ENCODE measurements at regions not wholly inside any gene's neighbourhood (a gene's known extent, or its start where the extent isn't known, plus 50 kb on each side); places are given as distances from the start of the nearest gene placed in this dataset.

GRCh38 chr17:36682773-36683172 lies 81.4 kb downstream of the MRM1 start:
- Histone ChIP-seq H3K9ac (ENCODE audit: insufficient read depth, low read length, poor library complexity, severe bottlenecking) (no peak overlapping the region), H4K20me1 (ENCODE audit: insufficient read depth, low read length) (no peaks in the 10 kb centered on the region), H3K9me3 (replicated peaks in 1 of 2; ENCODE audit: control insufficient read depth in 1 of 2, insufficient read depth in 1 of 2, low read length in 2 of 2) (no peaks in the 10 kb centered on the region), H3K79me2 (ENCODE audit: insufficient read depth, low read length) (no peaks in the 10 kb centered on the region), H2AFZ (ENCODE audit: insufficient read depth, low read depth, low read length, poor library complexity, severe bottlenecking) (no peak overlapping the region), H3K27me3 (ENCODE audit: control insufficient read depth in 2 of 2, insufficient read depth in 2 of 2, low read length in 2 of 2) (no peaks in the 10 kb centered on the region), H3K36me3 (replicated peaks in 1 of 2; ENCODE audit: control insufficient read depth in 1 of 2, insufficient read depth in 2 of 2, low read length in 2 of 2) (no peaks in the 10 kb centered on the region), H3K4me3 (replicated peaks in 1 of 3; ENCODE audit: low read depth in 2 of 3, low read length in 3 of 3) (no peak overlapping the region), H3K27ac (ENCODE audit: low read depth in 1 of 2, low read length in 2 of 2) (no peak overlapping the region), H3K4me2 (replicated peaks; ENCODE audit: extremely low read depth, low read length, poor library complexity, severe bottlenecking) (no peak overlapping the region), H3K4me1 (ENCODE audit: control insufficient read depth in 1 of 2, insufficient read depth in 2 of 2, low read length in 2 of 2) (no peaks in the 10 kb centered on the region)
- WGBS (ENCODE audit: insufficient coverage) = 45% methylated on average over 2 of the region's 7 CpGs
- Mint-ChIP-seq H3K36me3 (no peaks in the 10 kb centered on the region), H3K27me3 (ENCODE audit: low read depth in 3 of 3) (peaks cover 4 to 21% (median 5%) of the 10 kb centered on the region in 3 donors), H3K4me1 (no peaks in the 10 kb centered on the region), H3K9me3 (no peaks in the 10 kb centered on the region), H3K4me3 (no peak overlapping the region), H3K27ac (no peak overlapping the region)
- no peak for DNase-seq
- TF ChIP-seq CTCF (IDR thresholded peaks at IDR 0.05) = no peak
- intact Hi-C loops (cut with micrococcal nuclease) = no loop called here

- H3K9me3 ChIP-seq (replicated peaks in 1 of 2; ENCODE audit: control insufficient read depth in 1 of 2, insufficient read depth in 1 of 2, low read length in 2 of 2) = no peaks in the 10 kb centered on the region
- no peak overlapping the region for H3K4me3 Mint-ChIP-seq
- no peaks in the 10 kb centered on the region for H3K36me3 Mint-ChIP-seq
- no peak overlapping the region for H3K27ac ChIP-seq (ENCODE audit: low read depth in 1 of 2, low read length in 2 of 2)
- H2AFZ ChIP-seq (ENCODE audit: insufficient read depth, low read depth, low read length, poor library complexity, severe bottlenecking) = no peak overlapping the region
- H4K20me1 ChIP-seq (ENCODE audit: insufficient read depth, low read length) = no peaks in the 10 kb centered on the region
- no peak overlapping the region for H3K4me3 ChIP-seq (replicated peaks in 1 of 3; ENCODE audit: low read depth in 2 of 3, low read length in 3 of 3)
- no peaks in the 10 kb centered on the region for H3K9me3 Mint-ChIP-seq
- H3K4me2 ChIP-seq (replicated peaks; ENCODE audit: extremely low read depth, low read length, poor library complexity, severe bottlenecking) = no peak overlapping the region
- WGBS (ENCODE audit: insufficient coverage) = 90% methylated on average over 3 of the region's 5 CpGs
- no peak for TF ChIP-seq CTCF (IDR thresholded peaks at IDR 0.05)
- intact Hi-C loops (cut with micrococcal nuclease) = no loop called here
- peaks cover 4 to 21% (median 5%) of the 10 kb centered on the region in 3 donors for H3K27me3 Mint-ChIP-seq (ENCODE audit: low read depth in 3 of 3)
- H3K9ac ChIP-seq (ENCODE audit: insufficient read depth, low read length, poor library complexity, severe bottlenecking) = no peak overlapping the region
- no peaks in the 10 kb centered on the region for H3K27me3 ChIP-seq (ENCODE audit: control insufficient read depth in 2 of 2, insufficient read depth in 2 of 2, low read length in 2 of 2)
- no peaks in the 10 kb centered on the region for H3K36me3 ChIP-seq (replicated peaks in 1 of 2; ENCODE audit: control insufficient read depth in 1 of 2, insufficient read depth in 2 of 2, low read length in 2 of 2)
- no peaks in the 10 kb centered on the region for H3K4me1 Mint-ChIP-seq
- no peak overlapping the region for H3K27ac Mint-ChIP-seq
- no peaks in the 10 kb centered on the region for H3K79me2 ChIP-seq (ENCODE audit: insufficient read depth, low read length)
- no peaks in the 10 kb centered on the region for H3K4me1 ChIP-seq (ENCODE audit: control insufficient read depth in 1 of 2, insufficient read depth in 2 of 2, low read length in 2 of 2)
- DNase-seq = no peak
These were observed 82.0 kb downstream of the MRM1 start for GRCh38 chr17:36683387-36683786.
